ENCODE measurements at regions not wholly inside any gene's neighbourhood (a gene's known extent, or its start where the extent isn't known, plus 50 kb on each side); places are given as distances from the start of the nearest gene placed in this dataset.

GRCh38 chr5:61777292-61777691, 445.2 kb downstream of the ZSWIM6 start:
- TF ChIP-seq, protein P1, sequence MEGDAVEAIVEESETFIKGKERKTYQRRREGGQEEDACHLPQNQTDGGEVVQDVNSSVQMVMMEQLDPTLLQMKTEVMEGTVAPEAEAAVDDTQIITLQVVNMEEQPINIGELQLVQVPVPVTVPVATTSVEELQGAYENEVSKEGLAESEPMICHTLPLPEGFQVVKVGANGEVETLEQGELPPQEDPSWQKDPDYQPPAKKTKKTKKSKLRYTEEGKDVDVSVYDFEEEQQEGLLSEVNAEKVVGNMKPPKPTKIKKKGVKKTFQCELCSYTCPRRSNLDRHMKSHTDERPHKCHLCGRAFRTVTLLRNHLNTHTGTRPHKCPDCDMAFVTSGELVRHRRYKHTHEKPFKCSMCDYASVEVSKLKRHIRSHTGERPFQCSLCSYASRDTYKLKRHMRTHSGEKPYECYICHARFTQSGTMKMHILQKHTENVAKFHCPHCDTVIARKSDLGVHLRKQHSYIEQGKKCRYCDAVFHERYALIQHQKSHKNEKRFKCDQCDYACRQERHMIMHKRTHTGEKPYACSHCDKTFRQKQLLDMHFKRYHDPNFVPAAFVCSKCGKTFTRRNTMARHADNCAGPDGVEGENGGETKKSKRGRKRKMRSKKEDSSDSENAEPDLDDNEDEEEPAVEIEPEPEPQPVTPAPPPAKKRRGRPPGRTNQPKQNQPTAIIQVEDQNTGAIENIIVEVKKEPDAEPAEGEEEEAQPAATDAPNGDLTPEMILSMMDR (IDR thresholded peaks at IDR 0.05; ENCODE audit: low read length), result no peak
- TF ChIP-seq EZH2phosphoT487 (IDR thresholded peaks at IDR 0.05; ENCODE audit: low read length), result no peak
